Fibroblast of villous mesenchyme (primary cell): ENCODE measurements at regions not wholly inside any gene's neighbourhood (a gene's known extent, or its start where the extent isn't known, plus 50 kb on each side); places are given as distances from the start of the nearest gene placed in this dataset.

Experiments
- DNase-seq: peaks from one replicate; pipeline ENCODE4 v3.0.0-alpha.2; 2010; ENCODE audit warnings: low read depth
- H3K4me3 ChIP-seq: 2 replicates; pipeline ENCODE4 v1.5.1; 2011; ENCODE audit warnings: low read depth, mild to moderate bottlenecking, low read length
- TF ChIP-seq, protein P1 (sequence below): IDR thresholded peaks from 2 replicates; pipeline ENCODE4 v1.5.1; 2012; ENCODE audit warnings: low read depth, mild to moderate bottlenecking, low read length; ENCODE audit not compliant: insufficient read depth

DNA sequence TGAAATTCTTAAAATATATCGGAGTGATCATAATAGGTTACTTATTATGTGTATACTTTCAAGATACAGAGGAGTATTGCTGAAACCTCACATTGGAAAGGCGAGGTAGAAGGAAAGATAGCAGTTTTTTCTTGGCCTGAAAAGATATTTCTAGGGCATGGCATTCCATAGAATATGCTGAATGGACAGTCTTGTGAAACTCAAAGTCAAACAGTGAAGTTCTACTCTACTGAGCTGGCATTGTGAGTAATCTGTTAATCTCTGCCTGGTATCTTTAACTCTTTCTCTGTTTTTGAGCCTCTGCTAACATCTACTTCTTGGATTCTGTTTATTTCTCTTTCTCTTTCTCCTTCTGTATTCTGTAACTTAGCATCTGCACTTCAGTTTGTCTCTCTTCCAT is 176.3 kb upstream of the ZBTB20 start:
- DNase-seq = no peak
- TF ChIP-seq, protein P1, sequence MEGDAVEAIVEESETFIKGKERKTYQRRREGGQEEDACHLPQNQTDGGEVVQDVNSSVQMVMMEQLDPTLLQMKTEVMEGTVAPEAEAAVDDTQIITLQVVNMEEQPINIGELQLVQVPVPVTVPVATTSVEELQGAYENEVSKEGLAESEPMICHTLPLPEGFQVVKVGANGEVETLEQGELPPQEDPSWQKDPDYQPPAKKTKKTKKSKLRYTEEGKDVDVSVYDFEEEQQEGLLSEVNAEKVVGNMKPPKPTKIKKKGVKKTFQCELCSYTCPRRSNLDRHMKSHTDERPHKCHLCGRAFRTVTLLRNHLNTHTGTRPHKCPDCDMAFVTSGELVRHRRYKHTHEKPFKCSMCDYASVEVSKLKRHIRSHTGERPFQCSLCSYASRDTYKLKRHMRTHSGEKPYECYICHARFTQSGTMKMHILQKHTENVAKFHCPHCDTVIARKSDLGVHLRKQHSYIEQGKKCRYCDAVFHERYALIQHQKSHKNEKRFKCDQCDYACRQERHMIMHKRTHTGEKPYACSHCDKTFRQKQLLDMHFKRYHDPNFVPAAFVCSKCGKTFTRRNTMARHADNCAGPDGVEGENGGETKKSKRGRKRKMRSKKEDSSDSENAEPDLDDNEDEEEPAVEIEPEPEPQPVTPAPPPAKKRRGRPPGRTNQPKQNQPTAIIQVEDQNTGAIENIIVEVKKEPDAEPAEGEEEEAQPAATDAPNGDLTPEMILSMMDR = no peak
- no peak overlapping the region for H3K4me3 ChIP-seq

DNA sequence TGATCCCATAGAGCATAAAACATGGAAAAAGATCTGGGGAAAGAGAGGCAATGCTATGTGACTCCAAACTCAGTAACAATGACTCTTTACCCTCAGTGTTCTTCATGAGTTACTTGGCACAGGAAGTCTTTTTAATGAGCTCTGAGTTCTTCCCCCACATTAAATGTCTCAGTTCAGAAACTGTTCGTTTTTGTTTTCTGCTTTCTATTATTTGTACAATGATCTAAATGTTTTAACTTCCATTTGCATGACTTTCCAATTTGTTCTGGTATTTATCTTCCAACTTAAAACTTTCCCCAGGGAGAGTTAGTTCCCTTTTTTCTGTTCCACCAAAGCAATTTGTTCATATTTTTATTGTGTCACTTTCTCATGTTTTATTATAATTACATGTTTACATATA is 177.0 kb upstream of the ZBTB20 start:
- DNase-seq = no peak
- TF ChIP-seq, protein P1 = no peak
- H3K4me3 ChIP-seq = no peak overlapping the region

DNA sequence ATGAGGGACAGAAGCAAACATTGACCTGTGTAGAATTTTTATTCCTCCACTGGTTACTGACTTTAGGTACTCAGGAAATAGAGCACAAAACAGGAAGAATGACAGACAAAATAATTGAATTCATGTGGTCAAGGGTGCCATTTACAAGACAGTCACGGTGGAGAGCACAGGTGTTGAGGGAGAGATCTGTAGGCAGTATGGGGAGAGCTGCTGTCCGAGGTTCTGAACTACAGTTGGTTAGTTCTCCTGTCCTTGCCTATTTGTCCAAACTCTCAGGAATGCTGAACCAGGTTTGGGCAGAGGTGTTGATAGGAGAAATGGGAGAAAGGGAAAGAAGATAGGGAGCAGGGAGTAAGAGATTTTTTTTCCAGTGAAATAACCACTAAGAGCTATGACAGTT is 178.5 kb upstream of the ZBTB20 start:
- TF ChIP-seq, protein P1 = no peak
- H3K4me3 ChIP-seq = no peak overlapping the region
- peak; percentile 52 for DNase-seq

DNA sequence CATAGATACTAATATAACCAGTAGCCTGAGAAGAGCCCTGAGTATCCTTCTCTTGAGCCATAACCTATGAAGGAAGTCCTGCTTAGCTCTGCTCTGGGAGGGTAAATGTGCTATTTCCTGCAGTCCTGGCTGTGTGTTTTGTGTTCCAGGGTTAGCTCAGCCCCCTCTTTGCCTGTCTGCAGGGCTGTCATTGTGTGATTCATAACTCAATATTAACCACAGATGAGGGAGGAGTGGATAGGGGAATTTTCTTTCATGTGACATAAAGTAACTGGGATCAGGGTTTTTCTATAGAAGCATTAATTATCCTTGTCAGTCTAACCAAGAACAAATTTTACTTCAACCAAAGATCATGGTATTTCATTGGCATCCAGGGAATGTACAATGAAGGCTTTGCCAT is 183.3 kb upstream of the ZBTB20 start:
- DNase-seq = no peak
- TF ChIP-seq, protein P1 = no peak
- no peak overlapping the region for H3K4me3 ChIP-seq

DNA sequence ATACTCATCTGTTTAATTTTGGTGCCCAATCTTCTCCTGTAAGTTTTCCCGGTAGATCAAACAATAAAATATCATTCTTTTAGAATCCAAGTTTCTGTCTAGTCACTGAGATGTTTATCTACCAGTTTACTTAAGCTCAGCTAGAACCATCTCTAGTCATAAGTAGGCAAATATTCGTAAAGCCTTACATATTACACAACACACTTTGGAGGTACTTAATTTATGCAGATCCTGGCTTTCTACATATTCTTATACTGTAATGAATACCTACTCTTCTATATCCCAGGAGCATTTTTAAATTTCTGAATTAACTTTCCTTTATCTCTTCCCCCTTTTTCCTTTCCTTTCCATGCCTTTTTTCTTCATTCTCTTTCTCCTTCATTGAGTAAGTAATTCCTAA is 185.9 kb upstream of the ZBTB20 start:
- H3K4me3 ChIP-seq = no peak overlapping the region
- TF ChIP-seq, protein P1 = no peak

DNA sequence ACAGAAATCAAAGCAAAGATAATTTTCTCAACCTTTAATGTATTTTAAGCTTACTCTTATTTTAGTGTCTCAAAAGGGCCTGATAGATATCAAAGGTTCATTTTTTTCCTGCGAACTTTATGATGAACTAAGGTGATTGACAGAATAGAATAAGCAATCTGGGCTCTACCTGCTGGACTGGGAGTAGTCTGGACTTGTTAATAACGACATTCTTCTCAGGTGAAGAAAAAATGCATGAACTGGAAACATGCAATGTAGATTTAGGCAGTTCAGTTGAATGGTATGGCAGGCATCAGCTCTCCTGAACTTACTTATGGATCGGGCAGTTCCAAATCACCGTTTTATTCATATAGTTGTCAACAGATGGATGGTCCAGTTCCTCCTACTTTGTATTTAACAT is 189.7 kb upstream of the ZBTB20 start:
- TF ChIP-seq, protein P1 = no peak
- no peak overlapping the region for H3K4me3 ChIP-seq
- no peak for DNase-seq

More for the DNA sequence above, 185.9 kb upstream of the ZBTB20 start:
- no peak for DNase-seq

DNA sequence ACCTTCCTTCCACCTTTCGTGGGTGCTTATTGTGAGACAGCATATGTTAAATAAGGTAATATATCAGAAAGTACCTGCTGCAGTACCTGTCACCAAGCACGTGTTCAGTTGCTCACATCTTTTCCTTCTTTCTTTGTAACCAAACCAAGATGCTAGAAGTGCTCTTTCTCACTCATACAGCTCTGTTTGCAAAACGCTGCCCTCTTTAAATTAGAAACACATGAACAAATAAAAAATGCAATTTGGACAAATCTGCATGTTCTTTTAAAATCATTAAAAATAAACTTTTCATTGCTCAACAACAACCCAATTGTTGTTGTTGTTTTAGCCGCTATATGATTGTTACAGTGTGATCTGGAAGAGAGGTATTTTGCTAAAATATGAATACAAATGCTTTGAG is 193.5 kb upstream of the ZBTB20 start:
- no peak for DNase-seq
- TF ChIP-seq, protein P1 = no peak

More for the DNA sequence above, 193.5 kb upstream of the ZBTB20 start:
- H3K4me3 ChIP-seq = no peak overlapping the region
